GM21390 (cell line): ENCODE measurements at regions not wholly inside any gene's neighbourhood (a gene's known extent, or its start where the extent isn't known, plus 50 kb on each side); places are given as distances from the start of the nearest gene placed in this dataset.

ENCODE experiments used
- ATAC-seq: cut with Tn5 transposase; IDR thresholded peaks from one replicate; pipeline ENCODE4 v1.9.1; 2021; ENCODE audit not compliant: unreplicated experiment

- no peak for ATAC-seq
Measured at GRCh38 chr6:18335948-18336347, 51.2 kb upstream of the RNF144B start.

- no peak for ATAC-seq
Measured at GRCh38 chr6:18334251-18334650, 52.9 kb upstream of the RNF144B start.

- ATAC-seq: no peak
Measured at GRCh38 chr6:18330548-18331081, 56.5 kb upstream of the RNF144B start.

GRCh38 chr6:18329776-18330175 is 57.4 kb upstream of the RNF144B start:
- ATAC-seq: no peak

- ATAC-seq: no peak
Measured at GRCh38 chr6:18328540-18328939, 58.6 kb upstream of the RNF144B start.

GRCh38 chr6:18328070-18328469 is 59.1 kb upstream of the RNF144B start:
- no peak for ATAC-seq

- no peak for ATAC-seq
Measured at GRCh38 chr6:18327626-18328025, 59.5 kb upstream of the RNF144B start.

- ATAC-seq: no peak
Measured at GRCh38 chr6:18326980-18327379, 60.2 kb upstream of the RNF144B start.

- no peak for ATAC-seq
Measured at GRCh38 chr6:18326001-18326400, 61.1 kb upstream of the RNF144B start.

GRCh38 chr6:18324706-18325042 is 60.3 kb upstream of the DEK start:
- ATAC-seq: no peak

- ATAC-seq: peak; percentile 56
Measured at GRCh38 chr6:18323935-18324705, 59.8 kb upstream of the DEK start.

- no peak for ATAC-seq
Measured at GRCh38 chr6:18317850-18318249, 53.5 kb upstream of the DEK start.

- no peak for ATAC-seq
Measured at GRCh38 chr6:18314317-18314997, 50.1 kb upstream of the DEK start.
